Right renal cortex interstitium (tissue), 3 donors: ENCODE measurements at regions not wholly inside any gene's neighbourhood (a gene's known extent, or its start where the extent isn't known, plus 50 kb on each side); places are given as distances from the start of the nearest gene placed in this dataset.

ENCODE experiments used
- DNase-seq, 3 donors: peaks; one replicate each; pipeline ENCODE4 v3.0.0-alpha.2; 2013; ENCODE audit warnings: low read depth in 3 of 3, low spot score in 2 of 3

DNA sequence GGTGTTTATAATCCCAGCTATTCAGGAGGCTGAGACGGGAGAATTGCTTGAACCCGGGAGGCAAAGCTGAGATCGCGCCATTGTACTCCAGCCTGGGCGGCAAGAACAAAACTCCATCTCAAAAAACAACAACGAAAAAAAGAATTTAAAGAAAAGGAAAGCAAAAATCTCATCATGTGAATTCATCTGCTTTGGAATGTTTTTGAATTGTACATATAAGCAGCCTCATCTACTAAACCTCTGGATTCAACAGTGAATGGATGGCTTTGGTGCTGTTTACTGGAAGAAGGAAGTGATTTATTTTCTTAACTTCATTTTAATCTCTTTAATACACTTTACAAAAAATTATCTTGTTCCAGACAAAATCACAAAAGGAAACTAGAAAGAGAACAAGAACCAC lies 51.8 kb upstream of the PNRC1 start:
- no peak for DNase-seq

DNA sequence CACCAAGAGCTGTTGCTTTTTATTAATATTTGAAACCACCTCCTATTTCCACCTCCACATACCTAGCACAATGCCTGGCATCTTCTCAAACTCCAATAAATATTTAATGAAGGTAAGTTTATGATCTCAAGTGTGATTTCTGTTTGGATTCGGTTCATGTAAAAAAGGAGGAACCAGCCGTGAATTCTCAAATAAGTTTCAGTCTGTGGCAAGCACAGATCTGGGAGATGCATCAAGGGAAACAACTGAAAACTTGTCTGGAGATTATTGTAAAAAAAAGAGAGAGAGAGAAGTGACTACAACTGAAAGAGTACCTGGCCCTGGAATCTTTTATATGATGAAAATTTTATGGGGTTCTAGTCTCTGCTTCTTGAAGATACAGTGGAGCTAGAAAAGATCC lies 52.8 kb upstream of the PNRC1 start:
- no peak for DNase-seq

DNA sequence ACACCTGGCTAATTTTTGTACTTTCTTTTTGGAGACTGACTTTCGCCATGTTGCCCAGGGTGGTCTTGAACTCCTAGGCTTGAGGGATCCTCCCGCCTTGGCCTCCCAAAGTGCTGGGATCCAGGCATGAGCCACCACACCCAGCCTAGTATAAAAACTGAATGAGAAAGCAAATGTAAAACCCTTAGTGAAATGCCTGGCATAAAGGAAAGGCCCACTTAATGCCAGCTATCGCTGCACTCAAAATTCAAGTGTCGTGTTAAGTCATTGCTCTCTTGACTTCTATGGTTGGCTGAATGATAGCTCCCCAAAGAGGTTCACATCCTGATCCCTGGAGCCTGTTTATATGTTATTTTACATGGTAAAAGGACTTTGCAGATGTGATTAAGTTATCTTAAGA lies 54.4 kb upstream of the PNRC1 start:
- DNase-seq = no peak

DNA sequence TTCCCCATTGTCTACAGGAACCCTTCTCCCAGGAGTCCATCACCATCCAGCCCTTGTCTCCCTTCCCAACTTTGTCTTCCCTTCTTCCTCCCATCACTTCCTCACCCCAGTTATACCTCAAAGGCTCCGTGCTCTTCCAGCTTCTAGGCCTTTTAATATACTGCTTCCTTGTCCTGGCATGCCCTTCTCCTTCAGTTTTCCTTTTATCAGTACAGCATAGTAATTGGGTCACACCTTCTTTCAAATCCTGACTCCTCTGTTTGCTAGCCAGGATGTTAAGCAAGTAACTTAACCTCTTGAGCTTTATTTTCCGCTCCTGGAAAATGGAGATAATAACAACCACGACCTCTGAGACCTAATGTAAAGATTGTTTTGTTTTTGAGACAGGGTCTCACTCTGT lies 54.9 kb upstream of the PNRC1 start:
- no peak for DNase-seq

DNA sequence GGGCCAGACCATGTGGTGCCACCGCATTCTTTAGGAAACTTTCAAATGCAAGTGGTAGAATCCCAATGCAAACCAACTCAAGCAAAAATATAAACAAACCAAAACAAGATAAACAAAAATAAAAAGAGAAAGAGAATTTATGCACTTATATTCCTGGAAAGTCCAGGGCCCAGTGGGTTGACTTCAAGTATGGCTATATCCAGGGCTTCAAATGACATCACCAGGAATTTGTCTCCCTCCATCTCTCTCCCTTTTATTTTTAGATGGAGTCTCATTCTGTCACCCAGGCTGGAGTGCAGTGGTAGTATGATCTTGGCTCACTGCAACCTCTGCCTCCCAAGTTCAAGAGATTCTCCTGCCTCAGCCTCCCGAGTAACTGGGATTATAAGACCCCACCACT lies 56.1 kb upstream of the PNRC1 start:
- no peak for DNase-seq

DNA sequence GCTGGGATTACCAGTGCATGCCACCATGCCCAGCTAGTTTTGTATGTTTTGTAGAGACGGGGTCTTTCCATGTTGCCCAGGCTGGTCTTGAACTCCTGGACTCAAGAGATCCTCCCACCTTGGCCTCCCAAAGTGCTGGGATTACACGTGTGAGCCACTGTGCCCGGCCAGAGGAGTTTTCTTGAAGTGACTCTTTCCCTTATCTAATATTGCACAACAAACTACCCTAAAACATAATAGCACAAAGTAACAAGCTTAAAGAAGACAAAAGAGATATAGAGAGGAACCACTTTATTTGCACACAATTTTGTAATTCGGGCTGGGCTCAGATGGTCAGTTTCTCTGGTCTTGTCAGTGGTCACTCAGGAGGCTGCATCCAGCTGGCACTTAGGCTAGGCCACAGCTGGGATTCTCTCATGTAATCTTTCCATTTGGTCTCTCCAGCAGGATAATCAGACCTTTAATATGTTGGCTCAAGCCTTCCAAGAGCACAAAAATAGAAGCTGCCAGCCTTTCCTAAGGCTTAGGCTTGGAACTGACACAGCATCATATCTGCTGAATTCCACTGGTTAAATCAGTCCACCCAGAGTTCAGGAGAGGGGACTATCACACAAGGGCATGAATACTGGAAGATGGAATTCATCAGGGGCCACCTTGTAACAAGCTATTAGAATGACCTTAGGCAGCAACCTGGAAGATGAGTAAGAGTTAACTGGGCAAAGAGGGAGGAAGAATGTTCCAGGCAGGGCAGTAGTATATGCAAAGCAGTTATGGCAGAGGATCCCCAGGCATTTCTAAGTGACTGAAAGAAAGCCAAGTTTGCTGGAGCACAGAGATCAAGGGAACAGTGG lies 56.7 kb upstream of the PNRC1 start:
- no peak for DNase-seq

DNA sequence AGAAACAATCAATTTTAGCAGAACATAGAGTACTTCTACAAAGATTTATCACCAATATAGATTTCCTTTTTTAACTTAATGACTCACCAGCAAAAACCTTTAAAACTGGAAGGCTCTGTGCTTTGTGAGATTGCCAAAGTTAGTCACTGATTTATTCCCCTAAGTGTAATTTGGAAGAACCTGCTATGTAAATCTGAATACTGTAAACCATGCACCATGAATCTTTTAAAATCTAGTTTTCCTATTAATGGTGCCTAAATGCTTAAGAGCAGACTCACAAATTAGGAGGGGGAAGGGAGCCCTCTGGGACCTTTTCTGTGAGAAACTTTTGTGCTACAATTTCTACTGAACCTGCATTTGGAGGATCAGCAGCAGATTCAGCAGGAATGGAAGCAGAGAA lies 57.8 kb upstream of the PNRC1 start:
- peak in 2 of 3 donors; percentile 52 to 54 for DNase-seq

DNA sequence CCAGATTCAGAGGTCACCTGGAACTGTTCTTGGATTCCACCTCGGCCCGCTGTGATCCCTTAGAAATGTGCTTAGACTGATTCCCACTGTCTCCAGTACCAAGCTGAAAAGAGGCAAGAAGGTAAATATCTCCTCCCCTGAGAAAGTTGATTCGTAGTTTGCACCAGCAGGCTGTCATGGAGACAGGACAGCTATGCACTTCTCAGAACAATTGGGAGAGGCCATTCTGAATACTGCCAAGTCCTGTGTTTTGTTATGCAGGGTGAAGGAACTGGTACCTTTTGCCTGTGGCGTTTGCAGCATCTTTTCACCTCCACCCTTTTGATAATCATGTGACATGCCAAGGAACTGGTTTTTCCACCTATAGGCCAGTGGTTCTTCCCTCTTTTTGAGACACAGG lies 58.2 kb upstream of the RNGTT start:
- DNase-seq = no peak

DNA sequence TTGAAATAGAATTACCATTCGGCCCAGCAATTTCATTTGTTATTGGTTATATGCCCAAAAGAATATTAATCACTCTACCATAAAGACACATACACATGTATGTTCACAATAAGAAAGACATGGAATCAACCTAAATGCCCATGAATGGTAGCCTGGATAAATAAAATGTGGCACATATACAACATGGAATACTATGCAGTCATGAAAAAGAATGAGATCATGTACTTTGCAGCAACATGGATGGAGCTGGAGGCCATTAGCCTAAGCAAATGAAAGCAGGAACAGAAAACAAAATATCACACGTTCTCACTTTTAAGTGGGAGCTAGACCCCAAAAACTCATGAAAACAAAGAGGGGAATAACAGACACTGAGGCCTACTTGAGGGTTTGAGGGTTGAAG lies 52.6 kb upstream of the RNGTT start:
- DNase-seq = no peak

DNA sequence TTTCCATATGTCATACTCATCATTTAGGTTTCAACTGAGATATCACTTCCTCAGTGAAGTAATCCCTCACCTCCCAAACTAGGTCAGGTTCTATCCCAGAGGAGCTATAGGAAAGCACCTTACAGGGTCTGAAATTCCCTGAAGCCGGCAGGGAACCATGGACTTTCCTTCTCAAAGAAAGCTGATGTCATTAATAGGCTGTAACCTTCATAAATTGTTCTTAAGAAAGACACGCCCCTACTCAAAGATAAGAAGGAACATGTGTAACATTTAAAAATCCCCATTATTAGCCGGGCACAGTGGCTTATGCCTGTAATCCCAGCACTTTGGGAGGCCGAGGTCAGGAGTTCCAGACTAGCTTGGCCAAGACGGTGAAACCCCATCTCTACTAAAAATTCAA lies 50.0 kb upstream of the RNGTT start:
- DNase-seq = no peak
